ENCODE measurements at regions not wholly inside any gene's neighbourhood (a gene's known extent, or its start where the extent isn't known, plus 50 kb on each side); places are given as distances from the start of the nearest gene placed in this dataset.
"Not testable (repeated sequence)": the region's sequence is repeated elsewhere in the genome, so short reads cannot be mapped to it uniquely, and the experiment has no call there.

- 74 to 82% methylated on average over 6 of the region's 6 CpGs for WGBS, 2 donors
- H3K27me3 ChIP-seq: no peaks in the 10 kb centered on the region
- ATAC-seq: peak in 2 of 8 donors; percentile 18 to 29
- H3K4me1 ChIP-seq: peaks cover 0 to 8% (median 0%) of the 10 kb centered on the region in 9 donors
- H3K4me3 ChIP-seq: no peak overlapping the region
- H3K36me3 ChIP-seq: no peaks in the 10 kb centered on the region
- no peak overlapping the region for H3K27ac ChIP-seq
- no peak for TF ChIP-seq CTCF (IDR thresholded peaks at IDR 0.05)
- intact Hi-C loops (cut with DNase I): no loop called here
- no peak for DNase-seq
- no peaks in the 10 kb centered on the region for H3K9me3 ChIP-seq
Observed at GRCh38 chr6:154624038-154624599, 109.1 kb upstream of the SCAF8 start.

GRCh38 chr6:154624727-154625126 lies 108.5 kb upstream of the SCAF8 start:
- H3K27ac ChIP-seq; DNase-seq; H3K36me3 ChIP-seq; H3K27me3 ChIP-seq; H3K4me1 ChIP-seq; H3K4me3 ChIP-seq; H3K9me3 ChIP-seq; ATAC-seq; intact Hi-C loops (cut with DNase I): not testable (repeated sequence)
- 81 to 89% methylated on average over 2 of the region's 2 CpGs for WGBS, 2 donors

GRCh38 chr6:154625721-154626120 lies 107.5 kb upstream of the SCAF8 start:
- Histone ChIP-seq H3K27me3 (no peaks in the 10 kb centered on the region), H3K27ac (no peak overlapping the region), H3K9me3 (no peaks in the 10 kb centered on the region), H3K4me1 (peaks cover 0 to 8% (median 0%) of the 10 kb centered on the region in 9 donors), H3K4me3 (no peak overlapping the region), H3K36me3 (no peaks in the 10 kb centered on the region)
- 63 to 64% methylated on average over 3 of the region's 3 CpGs for WGBS, 2 donors
- no peak for ATAC-seq
- DNase-seq: no peak
- no peak for TF ChIP-seq CTCF (IDR thresholded peaks at IDR 0.05)
- intact Hi-C loops (cut with DNase I): no loop called here

- H3K27me3 ChIP-seq: no peaks in the 10 kb centered on the region
- no peak overlapping the region for H3K4me3 ChIP-seq
- WGBS, 2 donors: 97 to 100% methylated on average over 1 of the region's 1 CpG
- DNase-seq (no peak), ATAC-seq (no peak)
- peaks cover 0 to 9% (median 0%) of the 10 kb centered on the region in 9 donors for H3K4me1 ChIP-seq
- peaks cover 0 to 11% (median 4%) of the 10 kb centered on the region in 11 donors for H3K9me3 ChIP-seq
- intact Hi-C loops (cut with DNase I): no loop called here
- no peaks in the 10 kb centered on the region for H3K36me3 ChIP-seq
- no peak for TF ChIP-seq CTCF (IDR thresholded peaks at IDR 0.05)
- no peak overlapping the region for H3K27ac ChIP-seq
Observed at GRCh38 chr6:154629127-154629526, 104.1 kb upstream of the SCAF8 start.

GRCh38 chr6:154632119-154632518 lies 101.1 kb upstream of the SCAF8 start:
- peaks cover 0 to 9% (median 0%) of the 10 kb centered on the region in 9 donors for H3K4me1 ChIP-seq
- DNase-seq (no peak), ATAC-seq (peak in 3 of 8 donors; percentile 22 to 61 (median 57))
- intact Hi-C loops (cut with DNase I): no loop called here
- no peaks in the 10 kb centered on the region for H3K27me3 ChIP-seq
- no peaks in the 10 kb centered on the region for H3K36me3 ChIP-seq
- 50 to 56% methylated on average over 2 of the region's 2 CpGs for WGBS, 2 donors
- TF ChIP-seq CTCF (IDR thresholded peaks at IDR 0.05): no peak
- H3K27ac ChIP-seq: no peak overlapping the region
- H3K4me3 ChIP-seq: no peak overlapping the region
- peaks cover 0 to 11% (median 4%) of the 10 kb centered on the region in 11 donors for H3K9me3 ChIP-seq

Data from heart right ventricle (tissue), 16 donors.